Midbrain (tissue), 1 donor: ENCODE measurements at regions not wholly inside any gene's neighbourhood (a gene's known extent, or its start where the extent isn't known, plus 50 kb on each side); places are given as distances from the start of the nearest gene placed in this dataset.

Experiments used
- DNase-seq: peaks from one replicate; lab custom pipeline; 2025; lab: John Stamatoyannopoulos, UW

DNA sequence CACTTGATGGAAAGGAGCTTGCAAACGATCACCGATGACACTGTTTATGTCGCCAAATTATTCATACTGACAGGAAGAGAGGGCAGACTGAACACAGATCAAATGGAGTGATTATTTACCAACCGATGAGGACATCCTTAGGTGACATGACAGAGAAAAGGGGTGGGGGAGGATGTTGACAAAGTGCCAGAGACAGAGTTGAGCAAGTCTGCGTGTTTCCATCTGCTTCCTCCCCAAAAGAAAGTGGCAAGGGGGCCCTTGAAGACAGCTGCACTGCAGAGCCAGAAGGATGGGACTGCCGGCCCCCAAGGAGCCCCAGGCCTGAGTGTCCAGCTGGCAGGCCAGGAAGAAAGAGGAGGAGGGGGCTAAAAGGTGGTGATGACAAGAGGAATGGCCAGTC, 191.0 kb upstream of the RPL38 start:
- no peak for DNase-seq

DNA sequence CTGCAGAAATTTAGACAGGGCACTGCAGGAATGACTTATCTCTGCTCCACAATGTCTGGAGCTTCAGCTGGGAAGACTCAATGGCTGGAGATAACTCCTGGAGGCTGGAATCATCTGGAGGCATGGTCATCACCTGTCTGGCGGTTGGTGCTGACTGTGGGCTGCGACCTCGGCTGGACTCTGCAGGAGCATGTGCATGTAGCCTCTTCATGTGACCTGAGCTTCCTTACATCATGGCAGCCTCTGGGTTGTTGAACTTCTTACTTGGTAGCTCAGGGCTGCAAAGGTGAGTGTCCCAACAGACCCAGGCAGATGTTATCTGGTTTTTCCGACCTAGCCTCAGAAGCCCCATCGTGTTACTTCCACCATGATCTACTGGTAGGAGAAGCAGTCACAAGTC, 188.2 kb upstream of the RPL38 start:
- DNase-seq = no peak

- no peak for DNase-seq
Observed at GRCh38 chr17:74015990-74016389, 187.5 kb upstream of the RPL38 start.

DNA sequence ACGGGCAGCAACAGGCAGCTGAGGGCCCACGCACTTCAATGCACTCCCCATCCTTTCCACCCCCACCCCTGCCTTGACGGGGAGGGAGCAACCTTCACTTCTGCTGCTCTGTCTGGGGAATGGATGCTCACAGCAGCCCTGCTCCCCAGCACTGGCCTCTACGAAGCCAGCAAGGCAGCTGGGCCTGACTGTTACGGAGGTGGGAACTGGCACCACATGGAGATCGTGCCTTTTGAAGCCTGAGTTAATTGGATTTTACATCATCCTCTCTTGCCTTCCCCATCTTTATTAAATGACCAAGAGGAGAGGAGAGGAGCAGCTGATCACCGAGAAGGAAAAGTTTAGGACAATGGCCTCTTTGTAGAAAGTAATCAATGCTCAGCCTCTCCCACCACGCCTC, 187.0 kb upstream of the RPL38 start:
- DNase-seq = no peak

DNA sequence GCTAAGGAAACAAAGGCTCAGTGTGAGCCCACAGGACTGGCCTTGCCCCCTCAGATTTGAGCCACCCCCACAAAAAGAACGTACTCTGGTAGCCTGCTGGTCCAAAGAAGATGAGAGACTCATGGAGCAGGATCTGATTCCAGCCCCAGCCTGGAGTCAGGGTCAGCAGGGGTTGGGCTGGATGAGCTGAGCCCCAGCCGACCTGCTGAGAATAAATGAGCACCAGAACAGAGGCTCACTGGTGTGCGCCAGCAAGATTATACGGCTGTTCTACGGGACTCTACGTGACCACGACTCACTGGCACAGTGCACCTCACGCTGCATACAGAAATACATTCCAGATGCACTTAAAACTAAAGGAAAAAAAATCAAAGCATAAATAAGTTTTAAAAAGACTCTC, 186.0 kb upstream of the RPL38 start:
- no peak for DNase-seq

DNA sequence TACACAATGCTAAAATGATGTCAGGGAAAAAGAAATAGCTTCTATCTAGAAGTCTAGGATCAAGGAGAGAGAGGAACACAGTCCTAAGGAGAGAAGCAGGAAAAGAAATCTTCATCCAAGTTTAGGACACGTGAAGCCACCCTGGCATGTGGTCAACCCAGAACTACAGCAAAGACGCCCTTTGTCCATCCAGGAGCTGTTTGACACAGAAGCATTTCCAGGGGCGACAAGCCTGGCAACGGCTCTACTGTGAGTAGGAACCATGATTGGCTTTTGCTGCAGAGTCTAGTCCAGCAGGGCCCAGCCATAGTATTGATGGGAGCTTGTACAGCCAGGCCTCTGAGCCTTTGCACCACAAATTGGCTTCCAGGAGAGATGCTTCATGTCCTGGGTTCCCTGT, 185.4 kb upstream of the RPL38 start:
- peak; percentile 49 for DNase-seq

GRCh38 chr17:74019271-74019670, 184.2 kb upstream of the RPL38 start:
- no peak for DNase-seq

- no peak for DNase-seq
Observed at GRCh38 chr17:74019860-74020259, 183.6 kb upstream of the RPL38 start.

GRCh38 chr17:74020522-74020921, 183.0 kb upstream of the RPL38 start:
- DNase-seq = no peak

GRCh38 chr17:74024871-74025531, 178.5 kb upstream of the RPL38 start:
- no peak for DNase-seq

DNA sequence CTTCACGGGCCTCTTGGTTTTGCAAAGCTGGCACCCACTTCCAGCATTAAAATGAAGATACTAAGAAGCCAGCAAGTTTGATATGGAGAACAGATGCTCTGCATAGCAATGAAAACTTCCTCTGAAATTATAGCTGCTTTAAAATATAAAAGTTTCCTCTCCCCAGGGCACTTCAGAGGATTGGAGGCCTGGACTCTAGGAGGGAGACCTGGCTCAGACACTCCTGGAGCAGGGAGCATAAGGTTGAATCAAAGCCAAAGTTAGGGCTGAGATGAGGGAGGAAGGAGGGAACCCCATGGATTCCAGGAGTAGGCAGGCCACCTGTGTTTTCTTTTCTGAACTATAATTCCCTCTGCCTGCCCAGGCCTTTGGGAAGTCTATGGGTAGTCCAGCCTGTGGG, 176.0 kb upstream of the RPL38 start:
- DNase-seq = no peak

- DNase-seq = no peak
Observed at GRCh38 chr17:74028354-74029116, 174.9 kb upstream of the RPL38 start.

DNA sequence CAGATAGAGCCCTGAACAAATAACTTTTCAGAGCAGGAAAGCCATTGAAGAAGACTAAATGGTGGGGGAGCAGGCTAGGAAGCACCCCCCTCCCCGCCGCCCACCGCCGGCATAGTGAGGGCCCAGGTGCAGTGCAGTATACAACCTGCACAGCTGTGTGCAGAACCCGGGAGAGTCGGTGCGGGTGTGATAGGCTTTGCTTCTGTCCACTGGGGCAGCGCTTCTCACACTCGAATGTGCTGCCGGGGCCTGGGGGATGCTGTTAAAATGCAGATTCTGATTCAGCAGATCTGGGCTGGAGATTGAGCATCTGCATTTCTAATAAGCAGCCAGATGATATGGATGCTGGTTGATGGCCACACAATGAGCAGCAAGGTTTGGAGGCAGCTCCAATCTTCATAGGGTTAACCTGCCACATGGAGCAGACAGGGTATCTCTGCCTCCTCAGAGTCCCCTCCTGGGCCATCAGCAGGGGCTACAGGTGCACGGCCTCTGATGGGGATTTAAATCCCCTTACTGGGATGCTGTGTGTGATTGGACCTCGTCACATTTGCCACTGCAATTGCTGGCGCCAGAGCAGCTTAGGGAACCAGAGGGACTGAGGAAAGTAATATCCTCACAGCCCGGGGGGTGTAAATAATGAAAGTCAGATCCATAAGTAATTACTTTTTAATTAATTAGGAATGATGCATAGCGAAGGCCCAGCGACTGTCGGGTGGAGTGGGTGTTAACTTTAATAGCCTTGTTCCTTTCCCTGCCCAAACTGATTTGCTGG, 172.0 kb upstream of the RPL38 start:
- no peak for DNase-seq

DNA sequence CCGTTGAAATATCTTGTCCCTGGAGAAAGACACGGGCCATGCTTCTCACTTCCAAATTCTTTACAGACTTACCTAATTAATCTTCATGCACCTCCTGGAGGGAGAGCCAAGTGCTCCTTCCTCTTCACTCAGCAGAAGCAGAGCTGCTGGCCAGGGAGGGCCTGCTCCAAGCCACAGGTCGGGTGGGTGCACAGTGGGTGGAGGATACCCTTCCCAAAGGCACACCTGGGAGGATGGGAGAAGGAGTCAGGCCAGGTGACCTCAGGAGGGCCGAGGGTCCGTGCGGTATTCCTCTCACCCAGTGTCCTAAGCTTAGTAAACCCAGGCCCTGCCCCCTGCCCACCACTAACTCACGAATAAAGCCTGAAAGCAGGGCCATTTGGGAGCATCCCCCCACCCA, 171.3 kb upstream of the RPL38 start:
- DNase-seq = no peak

DNA sequence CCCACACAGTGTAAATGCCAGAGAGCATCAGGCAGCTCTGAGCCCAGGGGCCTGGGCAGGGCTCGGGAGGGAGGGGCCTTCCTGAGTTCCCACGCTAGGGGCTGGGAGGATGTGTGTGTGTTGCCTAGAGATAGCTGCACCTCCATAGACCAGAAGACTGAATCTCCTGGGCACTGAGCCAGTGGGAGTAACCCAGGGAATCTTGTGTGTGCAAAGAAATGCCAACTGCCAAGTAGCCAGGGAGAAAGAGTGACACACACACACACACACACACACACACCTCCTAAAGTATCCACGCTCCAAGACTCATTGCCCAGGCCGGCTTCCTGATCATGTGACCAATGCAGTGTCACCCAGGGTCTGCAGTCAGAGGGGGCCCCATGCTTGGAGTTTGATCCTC, 166.2 kb upstream of the RPL38 start:
- DNase-seq = no peak

GRCh38 chr17:74040291-74040690, 163.2 kb upstream of the RPL38 start:
- DNase-seq = no peak

- no peak for DNase-seq
Observed at GRCh38 chr17:74040729-74041128, 162.7 kb upstream of the RPL38 start.

DNA sequence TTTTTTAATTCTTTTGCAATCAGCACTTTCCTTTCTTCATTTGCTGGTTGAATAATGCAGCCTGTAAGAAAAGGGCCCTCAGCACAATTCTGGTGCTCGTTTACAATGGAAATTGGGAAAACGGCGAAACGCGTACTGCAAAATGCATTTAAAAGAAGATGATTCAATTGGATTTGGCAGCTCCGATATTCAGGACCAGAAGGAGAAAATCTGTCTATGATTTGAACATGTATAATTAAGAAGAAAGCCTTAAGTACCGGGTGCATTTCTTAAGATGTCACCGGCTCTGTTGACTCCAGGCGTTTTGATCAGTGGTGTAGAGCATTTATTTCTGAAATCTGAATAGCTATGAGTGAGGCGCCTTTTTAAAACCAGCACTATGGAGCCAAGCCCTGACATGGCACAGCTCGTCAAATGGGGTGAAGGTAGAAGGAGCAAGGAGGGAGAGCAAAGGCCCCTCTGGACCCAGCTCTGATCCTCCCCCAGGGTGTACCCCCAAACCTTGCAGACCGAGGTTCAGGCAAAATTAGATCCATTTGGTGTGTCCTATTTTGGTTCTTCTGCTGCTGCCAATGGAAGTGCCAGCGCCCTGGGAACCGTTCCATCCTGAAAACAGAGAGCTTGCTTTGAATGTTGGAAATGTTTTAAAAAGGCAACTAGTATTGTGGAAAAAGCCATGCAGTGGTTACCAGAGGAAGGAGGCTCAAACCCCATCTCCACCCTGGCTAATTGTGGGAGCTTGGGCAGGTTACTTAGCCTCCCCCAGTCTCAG, 161.4 kb upstream of the RPL38 start:
- DNase-seq = peak; percentile 12

DNA sequence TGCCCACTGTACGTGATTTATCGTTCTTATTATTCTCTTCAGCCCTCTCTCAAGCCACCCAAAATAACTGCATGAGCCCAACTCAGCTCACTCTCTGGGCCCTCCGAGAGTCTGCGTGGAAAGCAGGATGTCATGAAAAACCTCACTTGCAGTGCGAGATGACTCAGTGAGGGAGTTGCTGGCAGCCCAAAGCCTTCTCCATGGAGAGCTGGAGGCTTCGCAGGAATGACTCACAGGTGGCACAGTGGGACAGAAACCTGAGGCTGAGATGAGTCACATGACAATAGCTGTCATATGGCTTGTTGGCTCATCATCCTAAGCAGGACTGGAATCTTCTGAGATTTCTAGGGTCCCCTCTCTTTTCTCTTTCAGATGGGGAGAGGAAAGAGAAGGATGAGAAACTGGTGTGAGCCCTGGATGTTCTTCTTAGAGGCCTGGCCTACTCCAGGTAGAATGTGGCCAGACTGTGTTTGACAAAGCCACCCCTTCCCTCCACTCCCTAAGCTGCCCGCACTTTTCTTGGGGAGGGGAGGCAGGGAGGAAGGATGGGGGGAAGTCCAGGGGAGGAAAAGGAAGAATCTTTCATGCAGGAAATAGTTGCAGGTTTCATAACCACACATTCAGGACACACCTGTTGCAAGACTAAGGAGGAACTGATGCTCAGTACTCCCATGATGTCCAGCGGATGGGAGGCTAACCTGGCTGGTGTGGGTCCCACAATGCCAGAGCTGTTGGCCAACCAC, 160.6 kb upstream of the RPL38 start:
- no peak for DNase-seq

DNA sequence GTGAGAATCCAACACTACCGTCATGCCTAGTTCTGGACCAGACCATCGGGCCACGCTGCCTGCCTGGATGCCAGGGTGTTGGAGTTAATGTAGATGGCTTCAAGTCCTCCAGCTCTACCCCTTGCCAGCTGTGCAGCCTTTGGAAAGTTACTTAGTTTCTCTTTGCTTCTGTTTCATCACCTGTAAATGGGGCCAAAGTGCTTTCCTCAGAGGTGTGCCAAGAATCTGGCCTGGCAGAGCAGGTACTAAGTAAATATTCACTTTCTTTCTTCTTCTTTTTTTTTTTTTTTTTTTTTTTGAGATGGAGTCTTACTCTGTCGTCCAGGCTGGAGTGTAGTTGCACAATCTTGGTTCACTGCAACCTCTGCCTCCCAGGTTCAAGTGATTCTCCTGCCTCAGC, 159.5 kb upstream of the RPL38 start:
- DNase-seq = no peak

DNA sequence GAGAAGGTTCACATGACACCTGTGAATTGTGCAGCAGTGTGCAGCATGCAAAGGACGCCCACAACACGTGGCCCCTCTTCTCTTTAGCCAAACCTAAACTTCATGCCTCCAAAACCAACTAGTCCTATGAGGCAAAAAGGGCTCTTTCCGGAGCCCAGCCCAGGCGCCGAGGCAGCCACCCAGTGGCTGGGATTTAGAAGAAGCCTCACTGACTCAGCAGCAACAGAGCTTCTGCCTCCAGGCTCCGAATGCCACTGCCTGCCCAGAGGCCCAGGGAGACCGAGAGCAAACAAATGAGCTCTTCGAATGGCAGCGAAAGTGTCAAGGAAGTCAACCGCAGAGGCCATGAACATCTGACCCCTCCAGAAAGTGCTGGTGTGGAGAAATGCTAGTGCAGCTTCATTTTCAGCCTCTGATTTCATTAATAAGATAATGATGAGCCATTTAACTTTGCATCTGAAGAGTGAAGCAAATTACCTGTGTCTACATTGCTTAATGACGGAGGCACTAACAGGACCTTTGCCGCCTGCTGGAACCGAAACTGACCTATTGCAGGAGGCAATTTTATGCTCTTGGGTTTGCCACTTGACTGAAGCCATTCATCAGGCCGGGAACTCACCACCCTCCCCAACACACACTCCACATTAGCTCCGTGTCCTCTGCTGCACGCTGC, 157.7 kb upstream of the RPL38 start:
- DNase-seq = no peak
